H9 (cell line): ENCODE measurements at regions not wholly inside any gene's neighbourhood (a gene's known extent, or its start where the extent isn't known, plus 50 kb on each side); places are given as distances from the start of the nearest gene placed in this dataset.

Experiments
- DNase-seq: peaks from one replicate; pipeline ENCODE4 v3.0.0-alpha.2; 2017
- H2AFZ ChIP-seq: one replicate; pipeline ENCODE4 v1.6.1; 2013; ENCODE audit warnings: mild to moderate bottlenecking, low read length, control low read depth, moderate library complexity
- H2AK5ac ChIP-seq: 2 replicates; pipeline ENCODE4 v1.6.1; 2013; ENCODE audit warnings: low read length, control low read depth, mixed read lengths; ENCODE audit not compliant: insufficient read length
- H2BK120ac ChIP-seq: one replicate; pipeline ENCODE4 v1.6.1; 2013; ENCODE audit warnings: low read depth, mild to moderate bottlenecking, low read length, control low read depth, inconsistent platforms; ENCODE audit not compliant: poor library complexity, severe bottlenecking
- H2BK12ac ChIP-seq: 2 replicates; pipeline ENCODE4 v1.6.1; 2013; ENCODE audit warnings: low read length, control low read depth, mixed read lengths, low read depth; ENCODE audit not compliant: insufficient read length
- H2BK15ac ChIP-seq: 2 replicates; pipeline ENCODE4 v1.6.1; 2013; ENCODE audit warnings: low read depth, low read length, control low read depth
- H2BK20ac ChIP-seq: one replicate; pipeline ENCODE4 v1.6.1; 2013; ENCODE audit warnings: low read depth, mild to moderate bottlenecking, low read length, control low read depth, inconsistent platforms; ENCODE audit not compliant: poor library complexity, severe bottlenecking
- H2BK5ac ChIP-seq: 2 replicates; pipeline ENCODE4 v1.6.1; 2013; ENCODE audit warnings: low read length, control low read depth, mixed read lengths; ENCODE audit not compliant: insufficient read length
- H3K14ac ChIP-seq: 2 replicates; pipeline ENCODE4 v1.6.1; 2013; ENCODE audit warnings: low read length, control low read depth; ENCODE audit not compliant: insufficient read depth
- H3K18ac ChIP-seq: 2 replicates; pipeline ENCODE4 v1.6.1; 2013; ENCODE audit warnings: low read depth, mild to moderate bottlenecking, mixed read lengths, low read length, control low read depth; ENCODE audit not compliant: insufficient read length
- H3K23ac ChIP-seq: 2 replicates; pipeline ENCODE4 v1.6.1; 2013; ENCODE audit warnings: low read length, control low read depth, mixed read lengths, low read depth; ENCODE audit not compliant: insufficient read length
- H3K23me2 ChIP-seq: 2 replicates; pipeline ENCODE4 v1.6.1; 2013; ENCODE audit warnings: low read depth, mild to moderate bottlenecking, mixed read lengths, low read length, control low read depth; ENCODE audit not compliant: insufficient read length, poor library complexity, severe bottlenecking
- H3K27ac ChIP-seq: 2 replicates; pipeline ENCODE4 v1.5.1; 2013; ENCODE audit warnings: low read length, control low read depth, mixed read lengths, low read depth; ENCODE audit not compliant: insufficient read length
- H3K27me3 ChIP-seq: 2 replicates; pipeline ENCODE4 v1.6.1; 2013; ENCODE audit warnings: low read length, control low read depth, inconsistent platforms; ENCODE audit not compliant: insufficient read depth
- H3K4ac ChIP-seq: 2 replicates; pipeline ENCODE4 v1.6.1; 2013; ENCODE audit warnings: low read depth, mild to moderate bottlenecking, control low read depth, inconsistent platforms, low read length, moderate library complexity
- H3K4me1 ChIP-seq: 2 replicates; pipeline ENCODE4 v1.6.1; 2013; ENCODE audit warnings: low read length, control low read depth, inconsistent platforms; ENCODE audit not compliant: insufficient read depth
- H3K4me2 ChIP-seq: 2 replicates; pipeline ENCODE4 v1.6.1; 2013; ENCODE audit warnings: low read length, control low read depth, mixed read lengths; ENCODE audit not compliant: insufficient read length, insufficient read depth
- H3K56ac ChIP-seq: 2 replicates; pipeline ENCODE4 v1.6.1; 2013; ENCODE audit warnings: low read depth, mild to moderate bottlenecking, mixed read lengths, low read length, control low read depth; ENCODE audit not compliant: insufficient read length
- H3K79me1 ChIP-seq: 2 replicates; pipeline ENCODE4 v1.6.1; 2013; ENCODE audit warnings: low read depth, mild to moderate bottlenecking, moderate library complexity, low read length, control low read depth, inconsistent platforms; ENCODE audit not compliant: insufficient read depth, poor library complexity, severe bottlenecking
- H3K79me2 ChIP-seq: 2 replicates; pipeline ENCODE4 v1.6.1; 2013; ENCODE audit warnings: low read length, control low read depth, inconsistent platforms; ENCODE audit not compliant: insufficient read depth
- H3K9ac ChIP-seq: 2 replicates; pipeline ENCODE4 v1.6.1; 2013; ENCODE audit warnings: low read length, control low read depth, mixed read lengths; ENCODE audit not compliant: insufficient read length; ENCODE audit errors: extremely low read depth
- H3K9me3 ChIP-seq: one replicate; pipeline ENCODE4 v1.6.1; 2013; ENCODE audit warnings: low read depth, low read length, inconsistent platforms; ENCODE audit not compliant: control insufficient read depth
- H3T11ph ChIP-seq: one replicate; pipeline ENCODE4 v1.6.1; 2013; ENCODE audit warnings: mild to moderate bottlenecking, low read length, control low read depth, inconsistent platforms
- H4K20me1 ChIP-seq: one replicate; pipeline ENCODE4 v1.6.1; 2013; ENCODE audit not compliant: control insufficient read depth, insufficient read length, insufficient read depth
- H4K5ac ChIP-seq: 2 replicates; pipeline ENCODE4 v1.6.1; 2013; ENCODE audit warnings: low read depth, mild to moderate bottlenecking, mixed read lengths, low read length, control low read depth; ENCODE audit not compliant: insufficient read length
- H4K8ac ChIP-seq: replicated peaks from 2 replicates; pipeline ENCODE4 v1.6.1; 2013; ENCODE audit warnings: low read length, control low read depth, mixed read lengths, low read depth; ENCODE audit not compliant: insufficient read length
- H4K91ac ChIP-seq: 2 replicates; pipeline ENCODE4 v1.6.1; 2013; ENCODE audit warnings: low read depth, mild to moderate bottlenecking, moderate library complexity, mixed read lengths, low read length, control low read depth; ENCODE audit not compliant: insufficient read length
- H3K27ac Mint-ChIP-seq, 3 experiments: 2 replicates in 2 of 3; 3 replicates in 1 of 3; pipeline ENCODE4 v1.8.0; 2020 to 2021; ENCODE audit warnings: mixed read lengths in 3 of 3, mild to moderate bottlenecking in 1 of 3, moderate library complexity in 1 of 3
- H3K27me3 Mint-ChIP-seq: 2 replicates; pipeline ENCODE4 v1.8.0; 2021; ENCODE audit warnings: low read depth, mild to moderate bottlenecking, moderate library complexity, mixed read lengths
- H3K36me3 Mint-ChIP-seq, 3 experiments: 2 replicates in 2 of 3; 3 replicates in 1 of 3; pipeline ENCODE4 v1.8.0; 2020 to 2021; ENCODE audit warnings: low read depth in 3 of 3, mixed read lengths in 3 of 3; ENCODE audit not compliant: insufficient read depth in 1 of 3
- H3K4me1 Mint-ChIP-seq, 2 experiments: 2 replicates each; pipeline ENCODE4 v1.8.0; 2020; ENCODE audit warnings: mixed read lengths in 2 of 2
- H3K4me3 Mint-ChIP-seq, 2 experiments: 2 replicates in 1 of 2; 3 replicates in 1 of 2; pipeline ENCODE4 v1.8.0; 2020 to 2021; ENCODE audit warnings: mild to moderate bottlenecking in 2 of 2, mixed read lengths in 2 of 2, moderate library complexity in 1 of 2
- H3K9me3 Mint-ChIP-seq, 2 experiments: 2 replicates in 1 of 2; 3 replicates in 1 of 2; pipeline ENCODE4 v1.8.0; 2020; ENCODE audit warnings: mild to moderate bottlenecking in 2 of 2, mixed read lengths in 2 of 2, moderate library complexity in 1 of 2
- TF ChIP-seq, protein P1 (sequence below): fragments of 200-600 bp; sonication (generic); conservative IDR thresholded peaks from 3 replicates; pipeline ENCODE4 v1.8.0; 2021; ENCODE audit warnings: antibody characterized with exemption, mild to moderate bottlenecking

DNA sequence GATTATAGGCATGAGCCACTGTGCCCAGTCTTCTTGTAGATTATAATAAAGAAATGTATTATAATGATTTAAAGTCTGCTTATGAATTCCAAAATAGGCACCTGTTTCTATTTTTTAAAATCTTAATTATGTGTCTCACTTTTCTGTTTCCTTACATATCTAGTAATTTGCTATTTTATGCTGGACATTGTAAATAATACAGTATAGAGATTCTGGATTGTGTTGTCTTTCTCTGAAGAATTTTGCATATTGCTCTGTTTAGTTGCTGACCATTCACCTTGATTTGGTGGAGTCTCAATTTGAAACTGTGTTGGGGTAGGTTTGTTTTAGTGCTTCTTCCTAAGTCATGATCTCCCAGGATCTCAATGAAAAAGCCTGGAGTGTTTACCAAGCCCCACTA, 102.8 kb downstream of the C9orf50 start:
- Histone ChIP-seq H3K56ac (no peak overlapping the region), H4K5ac (no peak overlapping the region), H3K79me2 (no peaks in the 10 kb centered on the region), H3K4ac (no peak overlapping the region), H4K8ac (no peak overlapping the region), H3K27ac (no peak overlapping the region), H3K14ac (no peak overlapping the region), H2BK5ac (no peak overlapping the region), H2BK20ac (no peak overlapping the region), H3K18ac (no peak overlapping the region), H2BK120ac (no peak overlapping the region), H3K4me2 (no peak overlapping the region), H3K23ac (no peak overlapping the region), H3K9ac (no peak overlapping the region), H3K9me3 (peaks cover 17% of the 10 kb centered on the region), H3T11ph (no peak overlapping the region), H2BK12ac (no peak overlapping the region), H2AFZ (no peak overlapping the region), H3K4me1 (peaks cover 7% of the 10 kb centered on the region; the same call in 1 of the 2 replicates), H3K27me3 (no peaks in the 10 kb centered on the region), H4K91ac (no peak overlapping the region), H4K20me1 (no peaks in the 10 kb centered on the region), H2BK15ac (no peak overlapping the region), H2AK5ac (no peak overlapping the region), H3K79me1 (no peaks in the 10 kb centered on the region), H3K23me2 (no peaks in the 10 kb centered on the region)
- Mint-ChIP-seq H3K27me3 (peaks cover 9% of the 10 kb centered on the region), H3K4me3 (no peak overlapping the region), H3K36me3 (peaks cover 8 to 30% (median 9%) of the 10 kb centered on the region in 3 experiments), H3K27ac (no peak overlapping the region), H3K4me1 (peaks cover 7 to 11% of the 10 kb centered on the region in 2 experiments), H3K9me3 (peaks cover 29 to 32% of the 10 kb centered on the region in 2 experiments)
- TF ChIP-seq, protein P1, sequence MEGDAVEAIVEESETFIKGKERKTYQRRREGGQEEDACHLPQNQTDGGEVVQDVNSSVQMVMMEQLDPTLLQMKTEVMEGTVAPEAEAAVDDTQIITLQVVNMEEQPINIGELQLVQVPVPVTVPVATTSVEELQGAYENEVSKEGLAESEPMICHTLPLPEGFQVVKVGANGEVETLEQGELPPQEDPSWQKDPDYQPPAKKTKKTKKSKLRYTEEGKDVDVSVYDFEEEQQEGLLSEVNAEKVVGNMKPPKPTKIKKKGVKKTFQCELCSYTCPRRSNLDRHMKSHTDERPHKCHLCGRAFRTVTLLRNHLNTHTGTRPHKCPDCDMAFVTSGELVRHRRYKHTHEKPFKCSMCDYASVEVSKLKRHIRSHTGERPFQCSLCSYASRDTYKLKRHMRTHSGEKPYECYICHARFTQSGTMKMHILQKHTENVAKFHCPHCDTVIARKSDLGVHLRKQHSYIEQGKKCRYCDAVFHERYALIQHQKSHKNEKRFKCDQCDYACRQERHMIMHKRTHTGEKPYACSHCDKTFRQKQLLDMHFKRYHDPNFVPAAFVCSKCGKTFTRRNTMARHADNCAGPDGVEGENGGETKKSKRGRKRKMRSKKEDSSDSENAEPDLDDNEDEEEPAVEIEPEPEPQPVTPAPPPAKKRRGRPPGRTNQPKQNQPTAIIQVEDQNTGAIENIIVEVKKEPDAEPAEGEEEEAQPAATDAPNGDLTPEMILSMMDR = no peak
- DNase-seq = no peak
